Forelimb muscle (tissue), 1 donor: ENCODE measurements at regions not wholly inside any gene's neighbourhood (a gene's known extent, or its start where the extent isn't known, plus 50 kb on each side); places are given as distances from the start of the nearest gene placed in this dataset.
"Not testable (repeated sequence)": the region's sequence is repeated elsewhere in the genome, so short reads cannot be mapped to it uniquely, and the experiment has no call there.

Experiments
- DNase-seq: peaks from one replicate; pipeline ENCODE4 v3.0.0-alpha.2; 2013; ENCODE audit warnings: low read depth

- DNase-seq = no peak
Measured at GRCh38 chr2:149806651-149807050, 219.1 kb upstream of the MMADHC start.

GRCh38 chr2:149800624-149801542 lies 213.3 kb upstream of the MMADHC start:
- DNase-seq = no peak

GRCh38 chr2:149799013-149799705 lies 211.6 kb upstream of the MMADHC start:
- peak; percentile 44 for DNase-seq

- no peak for DNase-seq
Measured at GRCh38 chr2:149797030-149797429, 209.5 kb upstream of the MMADHC start.

- no peak for DNase-seq
Measured at GRCh38 chr2:149789549-149789948, 202.0 kb upstream of the MMADHC start.

GRCh38 chr2:149787206-149787605 lies 199.6 kb upstream of the MMADHC start:
- DNase-seq = no peak

GRCh38 chr2:149783284-149783683 lies 195.7 kb upstream of the MMADHC start:
- DNase-seq = no peak

GRCh38 chr2:149782572-149782971 lies 195.0 kb upstream of the MMADHC start:
- DNase-seq = no peak

GRCh38 chr2:149781263-149781808 lies 193.8 kb upstream of the MMADHC start:
- no peak for DNase-seq

- DNase-seq = no peak
Measured at GRCh38 chr2:149773006-149773405, 185.4 kb upstream of the MMADHC start.

GRCh38 chr2:149768320-149768799 lies 180.8 kb upstream of the MMADHC start:
- no peak for DNase-seq

GRCh38 chr2:149767516-149767974 lies 180.0 kb upstream of the MMADHC start:
- DNase-seq = peak; percentile 54

GRCh38 chr2:149766339-149766738 lies 178.8 kb upstream of the MMADHC start:
- no peak for DNase-seq

GRCh38 chr2:149765636-149766035 lies 178.1 kb upstream of the MMADHC start:
- no peak for DNase-seq

GRCh38 chr2:149765003-149765402 lies 177.4 kb upstream of the MMADHC start:
- no peak for DNase-seq

GRCh38 chr2:149763358-149763757 lies 175.8 kb upstream of the MMADHC start:
- DNase-seq = no peak

GRCh38 chr2:149761611-149762010 lies 174.0 kb upstream of the MMADHC start:
- DNase-seq = no peak

GRCh38 chr2:149759382-149759781 lies 171.8 kb upstream of the MMADHC start:
- not testable (repeated sequence) for DNase-seq

GRCh38 chr2:149754722-149755121 lies 167.1 kb upstream of the MMADHC start:
- not testable (repeated sequence) for DNase-seq

GRCh38 chr2:149747456-149747855 lies 159.9 kb upstream of the MMADHC start:
- DNase-seq = no peak

- DNase-seq = no peak
Measured at GRCh38 chr2:149745396-149746230, 158.0 kb upstream of the MMADHC start.
